ENCODE measurements at regions not wholly inside any gene's neighbourhood (a gene's known extent, or its start where the extent isn't known, plus 50 kb on each side); places are given as distances from the start of the nearest gene placed in this dataset.

- Histone ChIP-seq H3K4me1 (ENCODE audit: control insufficient read depth in 4 of 4, insufficient read depth in 4 of 4, low read length in 3 of 4) (no peaks in the 10 kb centered on the region), H3K9ac (ENCODE audit: low read depth in 1 of 2, low read length in 2 of 2) (no peak overlapping the region), H3K9me3 (ENCODE audit: control insufficient read depth in 4 of 4, low read length in 3 of 4) (no peaks in the 10 kb centered on the region), H3K27me3 (ENCODE audit: control insufficient read depth in 4 of 4, insufficient read depth in 4 of 4, low read length in 3 of 4) (no peaks in the 10 kb centered on the region), H3K27ac (ENCODE audit: low read depth in 1 of 2, low read length in 2 of 2) (no peak overlapping the region), H3K4me3 (ENCODE audit: low read depth in 1 of 3, low read length in 3 of 3) (no peak overlapping the region), H3K36me3 (ENCODE audit: control insufficient read depth in 4 of 4, insufficient read depth in 3 of 4, low read depth in 1 of 4, low read length in 3 of 4) (no peaks in the 10 kb centered on the region)
- DNase-seq (ENCODE audit: low spot score), result no peak
- TF ChIP-seq YY1 (IDR thresholded peaks at IDR 0.05) (no peak), HNF4A (conservative IDR thresholded peaks at IDR 0.05) (no peak), FOXA2 (IDR thresholded peaks at IDR 0.05) (no peak)
- TF ChIP-seq, protein P1, sequence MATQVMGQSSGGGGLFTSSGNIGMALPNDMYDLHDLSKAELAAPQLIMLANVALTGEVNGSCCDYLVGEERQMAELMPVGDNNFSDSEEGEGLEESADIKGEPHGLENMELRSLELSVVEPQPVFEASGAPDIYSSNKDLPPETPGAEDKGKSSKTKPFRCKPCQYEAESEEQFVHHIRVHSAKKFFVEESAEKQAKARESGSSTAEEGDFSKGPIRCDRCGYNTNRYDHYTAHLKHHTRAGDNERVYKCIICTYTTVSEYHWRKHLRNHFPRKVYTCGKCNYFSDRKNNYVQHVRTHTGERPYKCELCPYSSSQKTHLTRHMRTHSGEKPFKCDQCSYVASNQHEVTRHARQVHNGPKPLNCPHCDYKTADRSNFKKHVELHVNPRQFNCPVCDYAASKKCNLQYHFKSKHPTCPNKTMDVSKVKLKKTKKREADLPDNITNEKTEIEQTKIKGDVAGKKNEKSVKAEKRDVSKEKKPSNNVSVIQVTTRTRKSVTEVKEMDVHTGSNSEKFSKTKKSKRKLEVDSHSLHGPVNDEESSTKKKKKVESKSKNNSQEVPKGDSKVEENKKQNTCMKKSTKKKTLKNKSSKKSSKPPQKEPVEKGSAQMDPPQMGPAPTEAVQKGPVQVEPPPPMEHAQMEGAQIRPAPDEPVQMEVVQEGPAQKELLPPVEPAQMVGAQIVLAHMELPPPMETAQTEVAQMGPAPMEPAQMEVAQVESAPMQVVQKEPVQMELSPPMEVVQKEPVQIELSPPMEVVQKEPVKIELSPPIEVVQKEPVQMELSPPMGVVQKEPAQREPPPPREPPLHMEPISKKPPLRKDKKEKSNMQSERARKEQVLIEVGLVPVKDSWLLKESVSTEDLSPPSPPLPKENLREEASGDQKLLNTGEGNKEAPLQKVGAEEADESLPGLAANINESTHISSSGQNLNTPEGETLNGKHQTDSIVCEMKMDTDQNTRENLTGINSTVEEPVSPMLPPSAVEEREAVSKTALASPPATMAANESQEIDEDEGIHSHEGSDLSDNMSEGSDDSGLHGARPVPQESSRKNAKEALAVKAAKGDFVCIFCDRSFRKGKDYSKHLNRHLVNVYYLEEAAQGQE (IDR thresholded peaks at IDR 0.05), result no peak
Observed at GRCh38 chr16:79411357-79411756, 189.2 kb downstream of the MAF start.

DNA sequence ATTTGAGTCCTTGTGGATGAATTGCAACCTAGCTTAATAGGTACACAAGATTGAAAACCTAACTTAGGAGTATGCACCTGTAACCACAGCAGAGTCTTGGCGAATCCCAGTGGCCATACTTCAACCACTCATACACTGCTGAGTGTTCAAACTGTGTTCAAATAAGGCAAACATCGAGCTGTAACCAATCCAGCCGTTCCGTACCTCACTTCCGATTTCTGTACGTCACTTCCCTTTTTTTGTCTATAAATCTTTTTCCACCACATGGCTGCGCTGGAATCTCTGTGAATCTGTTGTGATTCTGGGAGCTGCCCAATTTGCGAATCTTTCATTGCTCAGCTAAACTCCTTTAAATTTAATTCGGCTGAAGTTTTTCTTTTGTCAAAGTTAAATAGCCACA lies 190.6 kb downstream of the MAF start:
- Histone ChIP-seq H3K27ac (ENCODE audit: low read depth in 1 of 2, low read length in 2 of 2) (no peak overlapping the region), H3K4me1 (ENCODE audit: control insufficient read depth in 4 of 4, insufficient read depth in 4 of 4, low read length in 3 of 4) (no peaks in the 10 kb centered on the region), H3K36me3 (ENCODE audit: control insufficient read depth in 4 of 4, insufficient read depth in 3 of 4, low read depth in 1 of 4, low read length in 3 of 4) (no peaks in the 10 kb centered on the region), H3K9me3 (ENCODE audit: control insufficient read depth in 4 of 4, low read length in 3 of 4) (peaks cover 0 to 7% (median 3%) of the 10 kb centered on the region in 4 donors), H3K4me3 (ENCODE audit: low read depth in 1 of 3, low read length in 3 of 3) (no peak overlapping the region), H3K9ac (ENCODE audit: low read depth in 1 of 2, low read length in 2 of 2) (no peak overlapping the region), H3K27me3 (ENCODE audit: control insufficient read depth in 4 of 4, insufficient read depth in 4 of 4, low read length in 3 of 4) (no peaks in the 10 kb centered on the region)
- DNase-seq (ENCODE audit: low spot score), result no peak
- TF ChIP-seq RAD21 (IDR thresholded peaks at IDR 0.05), result no peak
- TF ChIP-seq SP1 (IDR thresholded peaks at IDR 0.05), result no peak
- TF ChIP-seq, protein P2, sequence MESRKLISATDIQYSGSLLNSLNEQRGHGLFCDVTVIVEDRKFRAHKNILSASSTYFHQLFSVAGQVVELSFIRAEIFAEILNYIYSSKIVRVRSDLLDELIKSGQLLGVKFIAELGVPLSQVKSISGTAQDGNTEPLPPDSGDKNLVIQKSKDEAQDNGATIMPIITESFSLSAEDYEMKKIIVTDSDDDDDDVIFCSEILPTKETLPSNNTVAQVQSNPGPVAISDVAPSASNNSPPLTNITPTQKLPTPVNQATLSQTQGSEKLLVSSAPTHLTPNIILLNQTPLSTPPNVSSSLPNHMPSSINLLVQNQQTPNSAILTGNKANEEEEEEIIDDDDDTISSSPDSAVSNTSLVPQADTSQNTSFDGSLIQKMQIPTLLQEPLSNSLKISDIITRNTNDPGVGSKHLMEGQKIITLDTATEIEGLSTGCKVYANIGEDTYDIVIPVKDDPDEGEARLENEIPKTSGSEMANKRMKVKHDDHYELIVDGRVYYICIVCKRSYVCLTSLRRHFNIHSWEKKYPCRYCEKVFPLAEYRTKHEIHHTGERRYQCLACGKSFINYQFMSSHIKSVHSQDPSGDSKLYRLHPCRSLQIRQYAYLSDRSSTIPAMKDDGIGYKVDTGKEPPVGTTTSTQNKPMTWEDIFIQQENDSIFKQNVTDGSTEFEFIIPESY (IDR thresholded peaks at IDR 0.05), result no peak
- TF ChIP-seq ATF3 (IDR thresholded peaks at IDR 0.05), result no peak
- TF ChIP-seq FOXA2 (IDR thresholded peaks at IDR 0.05), result no peak
- no peak for TF ChIP-seq TAF1 (conservative IDR thresholded peaks at IDR 0.05)
- TF ChIP-seq CTCF (IDR thresholded peaks at IDR 0.05; ENCODE audit: low read depth, low read length, missing input control), result no peak
- TF ChIP-seq, protein P1 (IDR thresholded peaks at IDR 0.05), result no peak
- TF ChIP-seq HNF4A (conservative IDR thresholded peaks at IDR 0.05), result no peak
- TF ChIP-seq HNF4G (IDR thresholded peaks at IDR 0.05), result no peak
- 83% methylated on average over 9 of the region's 9 CpGs for WGBS
